ENCODE measurements at regions not wholly inside any gene's neighbourhood (a gene's known extent, or its start where the extent isn't known, plus 50 kb on each side); places are given as distances from the start of the nearest gene placed in this dataset.
"Not testable (repeated sequence)": the region's sequence is repeated elsewhere in the genome, so short reads cannot be mapped to it uniquely, and the experiment has no call there.

DNA sequence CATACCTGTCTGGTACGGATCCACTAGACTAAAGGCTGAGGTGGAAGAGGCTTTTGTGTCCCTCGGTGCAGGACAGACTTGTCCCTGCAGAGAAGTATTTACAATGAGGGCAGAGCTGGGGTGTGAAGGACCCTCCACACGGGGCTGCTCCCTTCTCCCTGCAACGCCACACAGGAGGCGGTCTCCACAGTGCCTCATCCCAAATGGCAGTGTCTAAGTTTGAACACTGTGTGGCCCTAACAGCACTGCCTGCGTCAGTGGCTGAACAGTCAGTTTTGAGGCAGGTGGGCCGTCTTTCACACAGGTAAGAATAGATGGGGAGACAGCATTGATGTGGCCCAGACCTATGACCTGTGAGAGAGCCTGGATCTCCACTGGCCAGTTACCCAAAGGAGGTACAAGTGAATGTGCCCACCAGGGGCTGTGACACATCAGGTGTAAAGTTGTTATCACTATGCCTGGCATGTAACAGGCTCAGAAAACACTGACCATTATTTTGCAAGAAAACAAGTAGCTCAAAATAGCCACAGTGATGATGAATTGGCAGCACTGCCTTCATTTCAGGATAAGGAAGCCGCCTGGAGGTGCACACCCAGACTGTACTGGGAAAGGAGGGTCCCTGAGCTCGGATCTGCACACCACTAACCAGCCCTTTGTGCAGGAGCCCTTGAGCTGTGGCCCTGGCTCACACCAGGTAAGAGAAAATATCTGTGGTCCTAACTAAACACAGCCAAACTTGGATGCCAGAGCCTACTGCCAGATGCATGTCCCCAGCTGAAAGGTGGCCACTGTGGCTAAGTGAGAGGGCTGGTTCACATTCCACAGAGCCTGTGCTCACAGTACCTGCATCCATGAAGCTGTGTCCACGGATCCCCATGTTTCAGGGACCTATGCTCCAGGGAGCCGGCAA, 246.7 kb downstream of the DLL1 start:
- DNase-seq (ENCODE audit: low spot score): no peak

DNA sequence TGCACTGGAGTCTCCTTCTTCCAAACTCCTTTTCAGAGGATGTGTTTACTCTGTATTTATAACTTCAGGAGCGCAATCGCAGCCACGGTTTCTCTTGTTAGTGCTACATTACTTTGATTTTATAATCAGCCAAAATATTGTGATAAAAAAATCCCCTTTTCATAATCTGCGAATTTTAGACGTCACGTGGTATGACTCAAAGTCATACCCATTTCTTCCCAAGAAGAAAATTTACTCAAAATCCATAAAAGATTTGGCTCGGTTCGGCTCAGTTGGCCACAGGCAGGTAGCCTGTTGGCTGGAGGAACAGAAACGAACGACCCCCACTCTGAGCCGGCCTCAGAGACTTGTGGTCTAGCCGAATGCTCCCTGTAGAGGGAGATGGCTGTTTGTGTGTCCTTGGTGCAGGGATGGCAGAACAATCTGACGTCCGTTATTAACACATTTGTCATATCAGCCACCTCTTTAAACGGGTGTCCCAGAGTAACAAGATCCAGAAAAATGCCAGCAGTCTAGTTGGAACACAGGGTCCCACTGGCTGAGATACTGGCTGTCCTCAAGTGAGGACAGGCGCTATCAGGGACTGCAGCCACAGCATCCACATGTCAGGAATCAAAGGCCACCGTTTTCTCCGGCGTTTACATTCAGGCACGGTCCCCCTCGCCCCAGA, 247.6 kb downstream of the DLL1 start:
- no peak for DNase-seq (ENCODE audit: low spot score)

DNA sequence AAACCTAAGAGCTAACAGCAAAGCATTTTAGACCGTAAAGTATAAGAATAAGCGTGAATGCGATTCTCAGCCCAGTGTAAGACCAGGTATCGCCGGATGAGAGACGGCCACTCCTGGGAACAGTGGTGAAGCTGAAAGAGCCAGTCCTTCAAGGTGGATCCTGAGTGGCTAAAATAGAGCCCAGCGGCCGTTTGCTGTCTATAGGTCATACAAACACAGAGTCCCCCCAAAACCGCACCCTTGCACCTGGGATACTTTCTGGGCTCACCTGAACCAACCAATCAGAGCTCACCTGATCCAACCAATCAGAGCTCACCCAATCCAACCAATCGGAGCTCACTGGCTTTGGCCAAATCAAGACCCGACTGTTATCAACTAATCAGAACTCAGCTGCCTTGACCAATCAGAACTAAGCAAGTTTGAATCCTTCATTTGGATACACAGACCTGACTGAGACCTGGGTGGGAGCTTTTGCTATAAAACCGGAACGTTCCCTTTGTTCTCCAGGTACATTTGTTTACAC, 248.2 kb downstream of the DLL1 start:
- DNase-seq (ENCODE audit: low spot score): no peak

DNA sequence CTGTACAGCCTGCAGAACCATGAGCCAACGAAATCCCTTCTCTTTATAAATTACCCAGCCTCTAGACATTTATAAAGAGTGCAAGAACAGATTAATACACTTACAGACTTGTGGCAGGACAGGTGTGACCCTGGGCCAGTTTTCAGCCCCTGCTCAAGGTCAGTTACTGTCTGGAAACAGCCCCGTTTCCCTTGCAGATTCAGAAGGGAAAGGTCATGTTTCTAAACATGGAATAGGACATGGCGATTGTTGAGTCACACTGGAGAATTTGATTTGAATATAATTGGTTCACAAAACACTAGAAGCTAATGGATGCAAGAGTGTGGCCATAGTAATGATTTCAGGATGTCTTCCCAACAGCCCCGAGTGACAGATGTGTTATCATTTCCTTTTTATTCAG, 248.8 kb downstream of the DLL1 start:
- DNase-seq (ENCODE audit: low spot score): no peak

DNA sequence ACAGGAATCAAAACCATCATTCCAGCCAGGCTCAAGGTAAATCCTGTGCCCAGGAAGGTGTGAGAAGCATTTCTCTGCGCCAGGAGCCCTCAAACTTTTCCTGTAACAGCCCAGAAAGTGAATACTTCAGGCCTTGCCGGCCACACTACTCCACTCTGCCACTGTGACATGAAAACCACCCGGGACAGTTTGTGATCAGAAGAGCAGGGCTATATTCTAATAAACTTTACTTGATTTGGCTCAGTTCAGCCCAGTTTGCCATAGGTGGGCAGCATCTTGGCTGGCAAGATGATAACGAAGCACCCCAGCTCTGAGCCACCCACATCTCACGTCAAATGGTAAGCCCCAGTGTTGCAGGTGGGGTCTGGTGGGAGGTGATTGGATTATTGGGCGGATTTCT, 249.4 kb downstream of the DLL1 start:
- no peak for DNase-seq (ENCODE audit: low spot score)

DNA sequence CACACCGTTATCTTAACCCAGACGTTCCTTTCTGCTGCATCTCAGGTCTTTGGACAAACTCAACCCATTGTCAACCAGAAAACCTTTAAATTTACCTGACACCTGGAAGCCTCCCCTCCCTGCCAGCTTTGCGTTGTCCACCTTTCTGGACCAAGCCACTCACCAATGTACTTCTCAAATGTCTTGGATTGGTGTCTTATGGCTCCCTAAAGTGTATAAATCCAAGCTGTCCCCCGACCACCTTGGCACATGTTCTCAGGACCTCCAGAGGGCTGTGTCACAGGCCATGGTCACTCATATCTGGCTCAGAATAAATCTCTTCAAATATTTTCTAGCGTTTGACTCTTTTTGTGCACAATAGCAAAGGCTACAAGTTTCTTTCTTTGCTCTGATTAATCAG, 250.0 kb downstream of the DLL1 start:
- no peak for DNase-seq (ENCODE audit: low spot score)

DNA sequence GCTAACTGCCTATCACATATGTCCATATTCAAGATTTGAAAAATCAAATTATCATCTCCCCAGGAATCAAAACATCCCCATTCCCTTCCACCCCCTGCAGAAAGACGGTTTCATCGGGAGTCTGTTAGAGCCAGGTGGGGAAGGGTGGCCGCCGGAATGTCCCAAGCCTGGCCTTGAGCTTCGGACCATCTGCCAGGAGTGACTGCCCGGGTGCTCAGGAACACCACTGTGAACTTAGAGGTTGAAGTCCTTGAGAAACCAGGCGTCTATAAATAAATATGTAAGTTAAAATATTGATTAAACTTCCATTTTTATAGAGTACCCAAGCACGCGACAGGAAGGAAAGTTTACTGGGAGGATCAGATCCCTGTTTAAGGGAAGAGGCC, 250.8 kb downstream of the DLL1 start:
- no peak for DNase-seq (ENCODE audit: low spot score)

DNA sequence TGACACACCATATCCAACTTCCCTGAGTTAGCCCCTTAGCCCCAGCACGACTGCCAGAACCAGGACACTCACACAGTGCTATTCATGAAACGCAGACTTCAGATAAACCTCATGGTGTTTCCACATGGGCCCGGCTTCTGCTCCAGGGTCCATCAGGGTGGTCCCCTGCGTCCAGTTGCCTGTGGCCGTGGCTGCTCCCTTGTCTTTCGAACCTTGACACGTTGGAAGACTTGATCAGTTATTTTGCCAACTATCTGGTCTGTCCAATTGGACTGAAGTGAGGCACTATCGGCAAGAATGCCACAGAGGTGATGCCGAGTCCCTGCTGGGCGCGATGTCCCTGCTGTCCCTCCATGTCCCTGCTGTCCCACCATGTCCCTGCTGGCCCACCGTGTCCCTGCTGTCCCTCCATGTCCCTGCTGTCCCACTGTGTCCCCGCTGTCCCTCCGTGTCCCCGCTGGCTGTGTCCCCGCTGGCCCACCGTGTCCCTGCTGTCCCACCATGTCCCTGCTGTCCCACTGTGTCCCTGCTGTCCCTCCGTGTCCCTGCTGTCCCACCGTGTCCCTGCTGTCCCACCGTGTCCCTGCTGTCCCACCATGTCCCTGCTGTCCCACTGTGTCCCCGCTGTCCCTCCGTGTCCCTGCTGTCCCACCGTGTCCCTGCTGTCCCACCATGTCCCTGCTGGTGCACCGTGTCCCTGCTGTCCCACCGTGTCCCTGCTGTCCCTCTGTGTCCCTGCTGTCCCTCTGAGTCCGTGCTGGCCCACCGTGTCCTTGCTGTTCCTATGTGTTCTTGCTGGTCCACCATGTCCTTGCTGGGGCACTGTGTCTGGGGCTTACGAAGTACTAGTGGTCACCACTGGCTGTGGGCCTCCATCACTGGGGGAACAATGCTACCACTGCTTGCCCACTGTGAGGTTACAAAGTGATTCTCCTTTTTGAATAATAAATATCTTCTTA, 251.4 kb downstream of the DLL1 start:
- no peak for DNase-seq (ENCODE audit: low spot score)

DNA sequence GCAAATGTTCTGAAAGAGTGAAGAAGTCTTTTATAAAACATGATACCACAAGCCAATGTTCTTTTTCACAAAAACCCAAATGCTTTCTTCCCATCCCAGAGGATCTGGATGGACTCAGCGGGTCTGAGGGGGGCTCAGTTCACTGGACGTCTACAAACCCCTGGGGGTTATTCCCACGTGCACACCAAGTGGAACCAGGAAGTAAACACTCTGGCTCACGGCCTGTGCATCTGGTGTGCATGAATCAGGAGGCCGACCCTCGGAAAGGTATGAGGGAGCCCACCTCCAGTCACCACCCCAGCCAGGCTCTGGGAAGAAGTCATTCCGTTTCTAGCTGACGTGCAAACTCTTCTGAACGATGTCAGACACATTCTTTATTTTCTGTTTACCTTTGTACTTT, 252.2 kb downstream of the DLL1 start:
- DNase-seq (ENCODE audit: low spot score): no peak

DNA sequence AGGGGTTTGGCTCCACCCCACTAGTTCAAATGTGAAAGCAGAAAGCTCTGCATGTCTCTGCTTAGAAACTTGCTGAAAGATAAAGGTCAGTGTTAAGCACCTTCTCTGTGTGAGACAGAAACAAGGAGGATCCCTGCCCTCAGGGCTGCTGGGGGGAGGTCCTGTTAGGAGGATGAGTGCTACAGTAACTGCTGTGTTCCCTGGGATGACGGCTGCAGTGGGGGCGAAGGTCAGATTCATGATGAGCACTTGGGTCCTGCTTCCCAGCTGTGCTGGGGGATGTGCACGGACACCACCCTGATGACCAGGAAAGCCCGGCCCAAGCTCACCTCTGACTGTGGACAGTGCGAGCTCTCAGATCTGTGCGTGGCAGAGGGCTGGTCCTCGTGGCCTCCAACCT, 252.6 kb downstream of the DLL1 start:
- DNase-seq (ENCODE audit: low spot score): no peak

DNA sequence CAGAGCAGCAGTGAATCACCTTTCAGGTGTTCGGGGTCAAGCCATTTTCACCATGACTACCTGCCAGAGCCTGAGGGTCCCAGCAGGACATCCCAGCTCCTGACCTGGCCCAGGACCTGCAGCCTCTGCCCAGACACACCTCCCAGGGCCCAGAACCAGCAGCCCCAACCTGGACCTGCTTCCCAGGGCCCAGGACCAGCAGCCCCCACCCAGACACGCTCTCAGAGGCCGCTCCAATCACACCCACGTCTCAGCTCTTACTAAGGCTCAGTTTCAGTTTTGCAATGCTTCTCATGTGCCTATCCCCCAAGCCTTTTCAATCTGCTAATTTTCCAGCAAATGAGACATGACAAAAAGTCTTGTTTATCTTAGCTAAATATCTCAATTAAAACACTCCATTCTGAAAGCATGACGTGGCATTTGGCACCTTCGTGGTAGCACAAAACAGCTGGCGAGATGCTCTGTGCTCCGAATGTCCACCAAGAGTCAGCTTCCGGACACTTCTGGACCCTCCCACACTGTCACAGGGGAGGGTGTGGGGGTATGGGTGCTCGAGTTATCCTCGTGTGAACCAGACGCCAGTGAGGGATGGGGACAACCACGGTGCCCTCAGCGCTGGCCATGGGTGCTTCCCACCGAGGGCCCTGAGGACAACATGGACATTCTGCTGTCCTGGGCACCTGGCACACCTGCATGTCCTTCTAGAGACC, 253.2 kb downstream of the DLL1 start:
- DNase-seq (ENCODE audit: low spot score): no peak

DNA sequence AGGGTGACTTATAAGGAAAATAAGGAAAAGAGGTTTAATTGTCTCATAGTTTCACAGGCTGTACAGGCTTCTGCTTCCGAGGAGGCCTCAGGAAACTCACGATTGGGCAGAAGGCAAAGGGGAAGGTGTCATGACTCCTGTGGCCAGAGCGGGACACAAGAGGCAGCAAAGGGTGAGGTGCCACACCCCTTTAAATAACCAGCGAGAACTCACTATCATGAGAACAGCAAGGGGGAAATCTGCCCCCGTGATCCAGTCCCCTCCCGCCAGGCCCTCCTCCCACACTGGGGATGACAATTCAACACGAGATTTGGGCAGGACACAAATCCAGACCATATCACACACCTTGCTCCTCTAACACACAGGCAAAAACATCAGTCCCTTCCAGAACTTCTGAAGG, 254.0 kb downstream of the DLL1 start:
- DNase-seq (ENCODE audit: low spot score): no peak

DNA sequence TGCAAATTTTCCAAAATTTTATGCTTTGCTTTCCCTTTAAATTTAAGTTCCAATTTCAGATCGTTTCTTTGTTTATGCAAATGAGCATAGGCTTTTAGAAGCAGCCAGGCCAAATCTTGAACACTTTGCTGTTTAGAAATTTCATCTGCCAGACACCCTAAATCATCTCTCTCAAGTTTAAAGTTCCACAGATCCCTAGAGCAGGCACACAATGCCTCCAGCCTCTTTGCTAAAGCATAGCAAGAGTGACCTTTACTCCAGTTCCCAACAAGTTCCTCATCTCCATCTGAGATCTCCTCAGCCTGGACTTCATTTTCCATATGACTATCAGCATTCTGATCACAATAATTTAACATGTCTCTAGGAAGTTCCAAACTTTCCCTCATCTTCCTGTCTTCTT, 254.5 kb downstream of the DLL1 start:
- not testable (repeated sequence) for DNase-seq (ENCODE audit: low spot score)

DNA sequence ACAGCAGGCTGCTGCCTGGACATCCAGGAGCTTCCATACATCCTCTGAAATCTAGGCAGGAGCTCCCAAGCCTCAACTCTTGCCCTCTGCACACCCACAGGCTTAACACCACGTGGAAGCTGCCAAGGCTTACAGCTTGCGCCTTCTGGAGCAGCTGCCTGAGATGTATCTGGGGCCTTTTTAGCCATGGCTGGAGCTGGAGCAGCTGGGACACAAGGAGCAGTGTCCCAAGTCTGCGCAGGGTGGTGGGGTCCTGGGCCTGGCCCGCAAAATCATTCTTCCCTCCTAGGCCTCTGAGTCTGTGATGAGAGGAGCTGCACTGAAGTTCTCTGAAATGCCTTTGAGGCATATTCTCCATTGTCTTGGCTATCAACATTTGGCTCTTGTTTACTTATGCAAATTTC, 255.0 kb downstream of the DLL1 start:
- DNase-seq (ENCODE audit: low spot score): no peak

DNA sequence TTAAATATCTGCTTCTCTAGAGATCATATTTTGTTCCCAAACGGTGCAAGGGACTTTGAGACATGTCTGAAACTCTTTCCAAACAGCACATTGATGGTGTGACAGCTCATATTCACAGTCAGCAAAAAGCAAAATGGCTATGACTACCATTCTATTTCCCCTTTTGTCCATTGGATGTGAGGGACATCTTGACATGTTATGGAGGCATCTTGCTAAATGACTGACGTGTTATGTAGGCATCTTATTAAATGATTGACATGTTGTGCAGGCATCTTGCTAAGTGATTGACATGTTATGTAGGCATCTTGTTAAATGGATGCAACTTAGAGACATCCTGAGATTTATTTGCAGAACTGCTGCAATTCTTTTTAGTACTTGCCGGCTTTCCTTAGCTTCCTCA, 255.8 kb downstream of the DLL1 start:
- DNase-seq (ENCODE audit: low spot score): no peak

DNA sequence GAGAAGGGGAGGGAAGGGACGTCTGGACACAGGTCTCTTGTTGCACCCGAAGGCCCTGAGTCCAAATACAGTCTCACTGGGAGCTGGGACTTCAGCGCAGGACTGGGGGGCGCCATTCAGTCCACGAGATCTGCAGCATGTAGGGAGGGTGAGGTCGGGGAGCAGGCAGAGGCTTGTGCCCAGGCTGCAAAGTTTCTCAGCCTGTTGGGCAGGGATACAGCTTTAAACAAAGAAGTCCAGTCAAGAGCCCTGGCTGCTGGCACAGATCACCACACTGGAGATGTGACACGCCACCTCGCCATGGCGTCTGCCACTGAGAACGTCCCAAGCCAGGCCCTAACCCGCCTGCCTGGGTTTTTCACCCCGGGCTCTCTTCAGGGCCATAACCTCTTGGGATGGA, 256.6 kb downstream of the DLL1 start:
- DNase-seq (ENCODE audit: low spot score): no peak

DNA sequence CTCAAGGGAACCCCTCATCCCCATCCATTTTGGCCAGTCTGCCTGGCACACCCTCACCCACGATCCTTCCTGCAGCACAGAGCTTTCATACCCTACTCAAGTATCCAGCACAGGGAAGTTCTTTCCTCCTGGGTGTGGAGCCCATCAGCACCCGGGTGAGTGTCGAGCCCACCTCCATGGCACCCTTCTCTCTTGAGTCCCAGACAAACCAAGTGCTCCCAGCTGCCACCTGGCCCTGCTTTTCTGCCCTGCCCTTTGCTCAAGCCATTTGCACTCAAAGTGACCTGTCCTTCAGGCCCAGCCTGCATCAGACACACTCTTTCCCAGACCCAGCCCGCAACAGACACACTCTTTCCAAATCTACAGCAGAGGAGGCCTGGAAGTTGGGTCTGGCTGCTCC, 257.2 kb downstream of the DLL1 start:
- DNase-seq (ENCODE audit: low spot score): no peak

DNA sequence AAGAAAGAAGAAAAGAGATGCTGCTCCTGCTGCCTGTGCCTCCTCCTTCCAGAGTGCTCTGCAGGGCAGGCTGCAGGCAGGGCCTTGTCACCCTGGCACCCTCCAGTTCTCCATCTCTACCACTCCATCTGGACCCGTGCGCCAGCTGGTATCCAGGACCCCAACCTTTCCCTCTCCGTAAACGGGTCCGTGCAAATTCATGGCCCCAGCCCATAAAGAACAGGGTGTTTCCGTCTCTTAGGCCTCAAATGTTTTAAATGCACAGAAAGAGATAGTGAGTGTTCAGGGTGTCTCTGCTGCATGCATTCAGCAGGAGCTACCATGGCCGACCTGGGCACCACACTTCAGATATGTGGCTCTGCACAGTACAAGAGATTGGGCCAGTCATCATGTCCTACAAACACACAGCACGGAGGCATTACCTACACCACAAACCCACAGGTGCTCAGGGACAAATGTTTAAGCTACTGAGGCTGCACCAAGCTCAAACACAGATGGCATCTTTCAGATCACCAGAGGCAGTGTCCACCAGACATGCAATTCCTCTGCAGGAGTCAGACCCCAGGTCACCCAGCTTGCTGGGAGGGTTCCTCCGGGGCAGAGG, 258.1 kb downstream of the DLL1 start:
- DNase-seq (ENCODE audit: low spot score): no peak

DNA sequence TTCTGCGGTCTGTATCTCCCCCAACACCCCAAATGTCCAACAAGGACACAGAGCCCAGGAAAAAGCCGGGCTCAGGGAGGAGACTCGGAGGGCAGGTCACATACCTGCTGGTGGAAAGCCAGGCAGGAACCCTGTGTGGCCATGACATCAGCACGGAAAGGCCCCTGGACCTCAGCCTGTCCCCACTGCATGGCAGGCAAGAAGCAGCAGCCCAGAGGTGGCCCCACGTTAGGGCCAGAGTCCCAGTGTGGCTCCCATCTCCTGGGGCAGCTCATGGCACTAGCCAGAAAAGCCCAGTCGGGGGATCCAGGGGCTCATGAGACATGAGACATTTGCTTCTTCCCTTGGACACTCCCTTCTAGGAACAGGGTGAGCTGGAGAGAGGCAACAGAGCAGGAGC, 258.7 kb downstream of the DLL1 start:
- no peak for DNase-seq (ENCODE audit: low spot score)

DNA sequence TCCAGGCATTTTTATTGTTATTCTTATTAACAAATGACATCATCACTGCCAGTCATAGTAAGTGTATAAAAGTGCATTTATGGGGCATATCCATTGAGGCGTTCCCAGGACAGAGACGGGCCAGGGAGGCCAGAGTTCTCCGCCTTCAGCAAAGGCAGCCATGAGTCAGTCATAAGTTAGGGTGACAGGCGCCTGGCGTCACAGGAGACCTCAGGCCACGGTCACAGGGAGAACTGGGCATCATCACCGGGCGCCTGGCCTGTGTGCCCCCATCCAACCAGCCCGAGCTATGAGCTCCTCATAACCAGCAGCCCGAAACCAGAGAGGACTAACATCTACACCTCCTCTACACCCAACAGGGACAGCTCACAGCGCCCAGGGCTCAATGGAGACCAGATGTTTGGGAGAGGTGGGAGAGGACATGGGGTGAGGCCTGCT, 259.2 kb downstream of the DLL1 start:
- DNase-seq (ENCODE audit: low spot score): no peak

DNA sequence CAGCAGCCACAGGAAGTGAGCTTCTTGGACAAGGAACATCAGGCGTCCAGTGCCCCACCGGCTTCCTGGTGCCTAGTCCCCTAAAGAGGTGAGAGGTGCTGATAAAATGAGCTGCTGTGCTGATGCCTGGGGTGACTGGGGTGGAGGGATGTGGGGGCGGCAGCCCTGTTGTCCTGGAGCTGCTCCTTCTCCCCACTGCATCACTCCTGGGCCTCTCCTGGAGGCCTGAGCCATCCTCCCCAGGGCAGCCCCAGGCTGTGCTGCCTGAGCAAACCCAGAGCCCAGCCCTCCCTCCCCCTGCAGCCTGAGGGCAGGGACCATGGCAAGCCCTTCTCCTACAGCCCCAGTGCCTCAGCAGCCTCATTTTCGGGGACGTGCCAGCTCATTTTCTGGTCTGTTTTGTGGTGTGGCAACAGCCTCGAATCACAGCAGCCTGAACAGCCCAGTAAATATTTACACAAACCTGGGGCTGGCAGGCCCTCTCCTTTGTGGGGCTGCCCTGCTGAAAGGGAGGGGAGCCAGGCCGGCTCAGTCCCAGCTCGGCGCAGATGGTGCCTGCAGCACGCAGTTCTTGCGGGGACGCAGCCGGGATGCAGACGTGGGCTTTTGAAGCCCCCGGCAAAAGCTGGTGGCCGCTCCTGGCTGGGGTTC, 259.9 kb downstream of the DLL1 start:
- DNase-seq (ENCODE audit: low spot score): no peak

Data from CD4-positive, alpha-beta T cell treated with Interleukin-15 for 4 hours (primary cell).